Effector memory CD4-positive, alpha-beta T cell (primary cell): ENCODE measurements at regions not wholly inside any gene's neighbourhood (a gene's known extent, or its start where the extent isn't known, plus 50 kb on each side); places are given as distances from the start of the nearest gene placed in this dataset.

ENCODE experiments used
- DNase-seq, 3 donors: peaks; one replicate each; pipeline ENCODE4 v3.0.0-alpha.2; 2020
- H3K27ac ChIP-seq: 2 replicates; pipeline ENCODE4 v1.7.0; 2013; ENCODE audit warnings: mild to moderate bottlenecking, low read length, moderate library complexity; ENCODE audit not compliant: insufficient read depth, poor library complexity, severe bottlenecking
- H3K27me3 ChIP-seq: replicated peaks from 2 replicates; pipeline ENCODE4 v1.7.0; 2013; ENCODE audit warnings: mild to moderate bottlenecking, low read length; ENCODE audit not compliant: insufficient read depth, control insufficient read depth, poor library complexity, severe bottlenecking
- H3K36me3 ChIP-seq: 2 replicates; pipeline ENCODE4 v1.7.0; 2013; ENCODE audit warnings: mild to moderate bottlenecking, low read length, moderate library complexity; ENCODE audit not compliant: control insufficient read depth, insufficient read depth
- H3K4me1 ChIP-seq: 2 replicates; pipeline ENCODE4 v1.7.0; 2013; ENCODE audit warnings: low read length, mild to moderate bottlenecking; ENCODE audit not compliant: control insufficient read depth, insufficient read depth, poor library complexity, severe bottlenecking
- H3K4me3 ChIP-seq: 2 replicates; pipeline ENCODE4 v1.7.0; 2013; ENCODE audit warnings: low read length, low read depth, mild to moderate bottlenecking; ENCODE audit not compliant: insufficient read depth, poor library complexity, severe bottlenecking
- H3K9me3 ChIP-seq: 2 replicates; pipeline ENCODE4 v1.7.0; 2013; ENCODE audit warnings: mild to moderate bottlenecking, low read length, moderate library complexity; ENCODE audit not compliant: control insufficient read depth

GRCh38 chr1:219542828-219543518 lies 69.9 kb downstream of the ZC3H11B start:
- Histone ChIP-seq H3K9me3 (no peaks in the 10 kb centered on the region), H3K36me3 (no peaks in the 10 kb centered on the region), H3K4me3 (no peak overlapping the region), H3K4me1 (no peaks in the 10 kb centered on the region), H3K27ac (no peak overlapping the region), H3K27me3 (no peaks in the 10 kb centered on the region)
- no peak for DNase-seq

- no peak overlapping the region for H3K4me3 ChIP-seq
- H3K36me3 ChIP-seq, result no peaks in the 10 kb centered on the region
- no peaks in the 10 kb centered on the region for H3K27me3 ChIP-seq
- H3K9me3 ChIP-seq, result no peaks in the 10 kb centered on the region
- H3K27ac ChIP-seq, result no peak overlapping the region
- H3K4me1 ChIP-seq, result no peaks in the 10 kb centered on the region
- no peak for DNase-seq
Observed at GRCh38 chr1:219541946-219542345, 71.0 kb downstream of the ZC3H11B start.

GRCh38 chr1:219539645-219540254 lies 73.2 kb downstream of the ZC3H11B start:
- Histone ChIP-seq H3K27ac (no peak overlapping the region), H3K27me3 (no peaks in the 10 kb centered on the region), H3K9me3 (no peaks in the 10 kb centered on the region), H3K4me3 (no peak overlapping the region), H3K36me3 (no peaks in the 10 kb centered on the region), H3K4me1 (no peaks in the 10 kb centered on the region)
- DNase-seq, result no peak

- H3K27ac ChIP-seq, result no peak overlapping the region
Observed at GRCh38 chr1:219538886-219539285, 74.0 kb downstream of the ZC3H11B start.

GRCh38 chr1:219537223-219537631 lies 75.7 kb downstream of the ZC3H11B start:
- Histone ChIP-seq H3K27ac (no peak overlapping the region), H3K36me3 (no peaks in the 10 kb centered on the region), H3K4me3 (no peak overlapping the region), H3K4me1 (no peaks in the 10 kb centered on the region), H3K9me3 (no peaks in the 10 kb centered on the region), H3K27me3 (no peaks in the 10 kb centered on the region)
- no peak for DNase-seq

More at GRCh38 chr1:219538886-219539285, 74.0 kb downstream of the ZC3H11B start:
- Histone ChIP-seq H3K27me3 (no peaks in the 10 kb centered on the region), H3K4me3 (no peak overlapping the region), H3K36me3 (no peaks in the 10 kb centered on the region), H3K4me1 (no peaks in the 10 kb centered on the region), H3K9me3 (no peaks in the 10 kb centered on the region)
- no peak for DNase-seq

GRCh38 chr1:219536038-219536437 lies 76.9 kb downstream of the ZC3H11B start:
- no peak for DNase-seq
- Histone ChIP-seq H3K27ac (no peak overlapping the region), H3K4me3 (no peak overlapping the region), H3K36me3 (no peaks in the 10 kb centered on the region), H3K27me3 (no peaks in the 10 kb centered on the region), H3K4me1 (no peaks in the 10 kb centered on the region), H3K9me3 (no peaks in the 10 kb centered on the region)

- no peak overlapping the region for H3K4me3 ChIP-seq
- H3K36me3 ChIP-seq, result no peaks in the 10 kb centered on the region
- H3K27ac ChIP-seq, result no peak overlapping the region
- no peaks in the 10 kb centered on the region for H3K27me3 ChIP-seq
- no peak for DNase-seq
- no peaks in the 10 kb centered on the region for H3K4me1 ChIP-seq
- H3K9me3 ChIP-seq, result no peaks in the 10 kb centered on the region
Observed at GRCh38 chr1:219534991-219535390, 77.9 kb downstream of the ZC3H11B start.

GRCh38 chr1:219533280-219533679 lies 79.6 kb downstream of the ZC3H11B start:
- no peaks in the 10 kb centered on the region for H3K4me1 ChIP-seq
- H3K27me3 ChIP-seq, result no peaks in the 10 kb centered on the region
- H3K27ac ChIP-seq, result no peak overlapping the region
- H3K36me3 ChIP-seq, result no peaks in the 10 kb centered on the region
- no peaks in the 10 kb centered on the region for H3K9me3 ChIP-seq
- H3K4me3 ChIP-seq, result no peak overlapping the region
- DNase-seq, result no peak

GRCh38 chr1:219529116-219529515 lies 83.8 kb downstream of the ZC3H11B start:
- Histone ChIP-seq H3K36me3 (no peaks in the 10 kb centered on the region), H3K27ac (no peak overlapping the region), H3K27me3 (no peaks in the 10 kb centered on the region), H3K9me3 (no peaks in the 10 kb centered on the region), H3K4me1 (no peaks in the 10 kb centered on the region), H3K4me3 (no peak overlapping the region)
- DNase-seq, result no peak

GRCh38 chr1:219528633-219529032 lies 84.3 kb downstream of the ZC3H11B start:
- H3K27ac ChIP-seq, result no peak overlapping the region
- DNase-seq, result no peak

More at GRCh38 chr1:219528633-219529032, 84.3 kb downstream of the ZC3H11B start:
- no peak overlapping the region for H3K4me3 ChIP-seq
- H3K4me1 ChIP-seq, result no peaks in the 10 kb centered on the region
- H3K27me3 ChIP-seq, result no peaks in the 10 kb centered on the region
- H3K36me3 ChIP-seq, result no peaks in the 10 kb centered on the region
- H3K9me3 ChIP-seq, result no peaks in the 10 kb centered on the region
